Activated CD4-positive, alpha-beta T cell treated with anti-CD3 and anti-CD28 coated beads, Interleukin-2, amount 10 ng/mL, durations not matched to agents 24 days and 14 days (primary cell): ENCODE measurements at regions not wholly inside any gene's neighbourhood (a gene's known extent, or its start where the extent isn't known, plus 50 kb on each side); places are given as distances from the start of the nearest gene placed in this dataset.

Experiments used
- DNase-seq: peaks from one replicate; pipeline ENCODE4 v3.0.0; 2022
- H3K27ac Mint-ChIP-seq: one replicate; pipeline ENCODE4 v1.8.0; 2022; ENCODE audit warnings: mild to moderate bottlenecking, mixed read lengths
- H3K27me3 Mint-ChIP-seq: one replicate; pipeline ENCODE4 v1.8.0; 2022; ENCODE audit warnings: mixed read lengths
- H3K36me3 Mint-ChIP-seq: one replicate; pipeline ENCODE4 v1.8.0; 2022; ENCODE audit warnings: low read depth, mild to moderate bottlenecking, mixed read lengths
- H3K4me1 Mint-ChIP-seq: one replicate; pipeline ENCODE4 v1.8.0; 2021; ENCODE audit warnings: mixed read lengths
- H3K4me3 Mint-ChIP-seq: one replicate; pipeline ENCODE4 v1.8.0; 2022; ENCODE audit warnings: mild to moderate bottlenecking, moderate library complexity, mixed read lengths
- H3K9me3 Mint-ChIP-seq: one replicate; pipeline ENCODE4 v1.8.0; 2021; ENCODE audit warnings: mixed read lengths
- intact Hi-C: fragments of 100-400 bp; cut with micrococcal nuclease; formaldehyde crosslinking; loops from one replicate; pipeline ENCODE4 v1.15.1; 2023

DNA sequence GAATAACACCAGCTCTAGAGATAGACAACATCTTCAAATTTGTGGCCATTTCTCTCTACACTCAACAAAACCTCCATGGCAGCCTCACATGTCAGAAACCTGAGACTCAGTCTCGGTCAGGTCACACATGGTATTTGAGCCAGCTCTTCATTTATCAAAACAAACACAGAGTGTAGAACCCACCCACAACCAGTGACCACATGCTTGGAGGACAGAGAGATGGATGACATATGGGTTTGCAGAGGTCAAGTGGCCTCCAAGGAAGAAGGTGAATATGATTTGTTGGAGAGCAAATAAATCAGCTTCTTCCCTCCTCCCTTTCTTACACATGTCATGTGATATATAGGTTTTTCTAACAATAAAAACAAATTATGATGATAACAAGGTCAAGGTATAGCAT lies 278.1 kb upstream of the LRTM1 start:
- no peaks in the 10 kb centered on the region for H3K36me3 Mint-ChIP-seq
- intact Hi-C loops, result no loop called here
- no peak for DNase-seq
- no peaks in the 10 kb centered on the region for H3K4me1 Mint-ChIP-seq
- H3K4me3 Mint-ChIP-seq, result no peak overlapping the region
- H3K9me3 Mint-ChIP-seq, result peaks cover 5% of the 10 kb centered on the region
- no peaks in the 10 kb centered on the region for H3K27me3 Mint-ChIP-seq
- H3K27ac Mint-ChIP-seq, result no peak overlapping the region

DNA sequence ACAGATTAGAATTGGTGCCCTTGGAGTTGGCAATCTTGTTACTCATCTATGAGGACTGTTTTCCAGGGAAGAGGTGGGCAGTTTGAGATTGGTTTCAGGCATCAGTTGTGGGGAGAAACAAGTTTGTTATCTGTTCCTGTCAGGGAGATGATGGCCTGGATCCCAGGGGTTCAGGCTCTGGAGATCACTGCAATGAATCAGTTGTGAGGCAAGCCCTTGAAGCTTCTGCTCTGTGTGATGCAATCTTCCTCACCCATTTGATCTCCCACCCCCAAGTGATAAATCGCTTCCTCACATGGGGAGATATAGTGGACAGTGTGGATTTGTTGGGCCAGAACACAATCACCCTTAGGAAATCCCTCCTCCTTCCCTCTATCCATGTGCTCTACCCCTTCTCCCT lies 276.6 kb upstream of the LRTM1 start:
- H3K27ac Mint-ChIP-seq, result no peak overlapping the region
- intact Hi-C loops, result no loop called here
- H3K4me1 Mint-ChIP-seq, result no peaks in the 10 kb centered on the region
- no peaks in the 10 kb centered on the region for H3K27me3 Mint-ChIP-seq
- H3K9me3 Mint-ChIP-seq, result peaks cover under 1% of the 10 kb centered on the region
- H3K36me3 Mint-ChIP-seq, result no peaks in the 10 kb centered on the region
- no peak for DNase-seq
- no peak overlapping the region for H3K4me3 Mint-ChIP-seq

DNA sequence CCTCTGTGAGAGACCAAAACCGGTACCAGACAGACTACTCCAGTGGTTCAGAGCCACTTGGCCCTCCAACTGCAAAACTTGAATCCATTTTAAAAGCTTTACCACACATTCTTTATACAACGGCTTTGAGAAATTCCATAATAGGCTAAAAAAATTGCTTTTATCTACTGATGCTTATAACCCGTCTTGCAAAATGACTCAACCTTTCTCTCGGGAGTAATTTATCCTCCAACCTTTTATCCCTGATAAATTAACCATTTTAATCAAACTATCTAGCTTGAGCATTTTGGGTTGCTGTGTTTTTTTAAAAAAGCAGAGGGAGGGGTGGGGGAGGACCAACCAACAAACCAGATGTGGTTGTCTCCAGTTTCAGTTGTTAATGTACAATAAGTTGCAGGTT lies 275.7 kb upstream of the LRTM1 start:
- Mint-ChIP-seq H3K4me3 (no peak overlapping the region), H3K27me3 (no peaks in the 10 kb centered on the region), H3K9me3 (peaks cover 5% of the 10 kb centered on the region), H3K36me3 (no peaks in the 10 kb centered on the region), H3K27ac (no peak overlapping the region), H3K4me1 (no peaks in the 10 kb centered on the region)
- intact Hi-C loops, result no loop called here
- no peak for DNase-seq

GRCh38 chr3:55203006-55203405 lies 275.1 kb upstream of the LRTM1 start:
- Mint-ChIP-seq H3K4me3 (no peak overlapping the region), H3K36me3 (no peaks in the 10 kb centered on the region), H3K27ac (no peak overlapping the region), H3K4me1 (no peaks in the 10 kb centered on the region), H3K9me3 (peaks cover 5% of the 10 kb centered on the region), H3K27me3 (no peaks in the 10 kb centered on the region)
- no peak for DNase-seq
- intact Hi-C loops, result no loop called here

GRCh38 chr3:55202326-55202725 lies 274.5 kb upstream of the LRTM1 start:
- intact Hi-C loops, result no loop called here
- H3K27me3 Mint-ChIP-seq, result no peaks in the 10 kb centered on the region
- no peak for DNase-seq
- H3K9me3 Mint-ChIP-seq, result peaks cover 5% of the 10 kb centered on the region
- H3K4me3 Mint-ChIP-seq, result no peak overlapping the region
- no peak overlapping the region for H3K27ac Mint-ChIP-seq
- no peaks in the 10 kb centered on the region for H3K36me3 Mint-ChIP-seq
- H3K4me1 Mint-ChIP-seq, result no peaks in the 10 kb centered on the region

- no peaks in the 10 kb centered on the region for H3K36me3 Mint-ChIP-seq
- peaks cover 5% of the 10 kb centered on the region for H3K9me3 Mint-ChIP-seq
- H3K27me3 Mint-ChIP-seq, result no peaks in the 10 kb centered on the region
- intact Hi-C loops, result no loop called here
- H3K4me1 Mint-ChIP-seq, result no peaks in the 10 kb centered on the region
- no peak for DNase-seq
- no peak overlapping the region for H3K4me3 Mint-ChIP-seq
- no peak overlapping the region for H3K27ac Mint-ChIP-seq
Observed at GRCh38 chr3:55201779-55202178, 273.9 kb upstream of the LRTM1 start.

DNA sequence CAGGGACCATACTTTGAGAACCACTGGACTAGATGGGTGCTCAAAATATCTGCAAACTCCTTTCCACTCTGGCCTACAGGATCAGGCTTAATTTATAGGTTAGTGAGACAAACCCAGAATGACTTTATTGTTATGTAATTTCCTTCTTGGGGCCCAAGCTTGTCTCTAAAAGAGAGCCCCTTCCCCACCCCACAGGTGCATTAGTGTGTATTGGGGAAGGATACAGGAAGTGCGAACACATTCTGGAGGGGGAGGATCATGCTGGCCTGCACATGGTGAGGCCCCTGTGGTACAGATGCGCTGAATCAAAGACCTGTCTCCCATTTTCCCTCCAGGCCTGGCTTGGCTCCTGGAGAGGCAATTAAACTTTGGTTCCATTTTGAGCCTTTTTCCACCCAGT lies 273.0 kb upstream of the LRTM1 start:
- intact Hi-C loops, result no loop called here
- H3K4me3 Mint-ChIP-seq, result no peak overlapping the region
- no peaks in the 10 kb centered on the region for H3K27me3 Mint-ChIP-seq
- no peaks in the 10 kb centered on the region for H3K4me1 Mint-ChIP-seq
- H3K27ac Mint-ChIP-seq, result no peak overlapping the region
- no peak for DNase-seq
- peaks cover 5% of the 10 kb centered on the region for H3K9me3 Mint-ChIP-seq
- no peaks in the 10 kb centered on the region for H3K36me3 Mint-ChIP-seq

- DNase-seq, result no peak
- no peaks in the 10 kb centered on the region for H3K36me3 Mint-ChIP-seq
- H3K4me3 Mint-ChIP-seq, result no peak overlapping the region
- no peak overlapping the region for H3K27ac Mint-ChIP-seq
- intact Hi-C loops, result no loop called here
- H3K9me3 Mint-ChIP-seq, result peaks cover 5% of the 10 kb centered on the region
- no peaks in the 10 kb centered on the region for H3K4me1 Mint-ChIP-seq
- H3K27me3 Mint-ChIP-seq, result no peaks in the 10 kb centered on the region
Observed at GRCh38 chr3:55198554-55198953, 270.7 kb upstream of the LRTM1 start.

- Mint-ChIP-seq H3K27me3 (no peaks in the 10 kb centered on the region), H3K4me3 (no peak overlapping the region), H3K4me1 (no peaks in the 10 kb centered on the region), H3K27ac (no peak overlapping the region), H3K9me3 (peaks cover 5% of the 10 kb centered on the region), H3K36me3 (no peaks in the 10 kb centered on the region)
- no peak for DNase-seq
- intact Hi-C loops, result no loop called here
Observed at GRCh38 chr3:55197021-55197420, 269.2 kb upstream of the LRTM1 start.

- no peaks in the 10 kb centered on the region for H3K27me3 Mint-ChIP-seq
- peaks cover 5% of the 10 kb centered on the region for H3K9me3 Mint-ChIP-seq
- no peak overlapping the region for H3K4me3 Mint-ChIP-seq
- no peaks in the 10 kb centered on the region for H3K4me1 Mint-ChIP-seq
- H3K27ac Mint-ChIP-seq, result no peak overlapping the region
- intact Hi-C loops, result no loop called here
- no peak for DNase-seq
- H3K36me3 Mint-ChIP-seq, result no peaks in the 10 kb centered on the region
Observed at GRCh38 chr3:55196495-55196894, 268.6 kb upstream of the LRTM1 start.

DNA sequence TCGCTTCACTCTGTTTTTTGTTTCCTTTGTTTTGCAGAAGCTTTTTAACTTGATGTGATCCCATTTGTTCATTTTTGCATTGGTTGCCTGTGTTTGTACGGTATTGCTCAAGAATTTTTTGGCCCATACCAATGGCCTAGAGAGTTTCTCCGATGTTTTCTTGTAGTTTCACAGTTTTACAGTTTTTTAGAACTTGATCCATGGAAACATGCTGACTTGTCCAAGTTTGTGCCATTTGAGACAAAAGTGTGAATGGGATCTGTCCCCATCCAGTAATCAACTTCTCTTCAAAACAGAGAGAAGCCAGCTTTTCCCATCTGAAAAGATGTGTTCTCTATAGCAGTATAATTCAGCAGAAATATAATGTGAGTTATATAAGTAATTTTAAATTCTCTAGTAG lies 266.5 kb upstream of the LRTM1 start:
- Mint-ChIP-seq H3K27me3 (no peaks in the 10 kb centered on the region), H3K4me1 (no peaks in the 10 kb centered on the region), H3K4me3 (no peak overlapping the region), H3K9me3 (peaks cover 4% of the 10 kb centered on the region), H3K27ac (no peak overlapping the region), H3K36me3 (no peaks in the 10 kb centered on the region)
- no peak for DNase-seq
- intact Hi-C loops, result no loop called here

DNA sequence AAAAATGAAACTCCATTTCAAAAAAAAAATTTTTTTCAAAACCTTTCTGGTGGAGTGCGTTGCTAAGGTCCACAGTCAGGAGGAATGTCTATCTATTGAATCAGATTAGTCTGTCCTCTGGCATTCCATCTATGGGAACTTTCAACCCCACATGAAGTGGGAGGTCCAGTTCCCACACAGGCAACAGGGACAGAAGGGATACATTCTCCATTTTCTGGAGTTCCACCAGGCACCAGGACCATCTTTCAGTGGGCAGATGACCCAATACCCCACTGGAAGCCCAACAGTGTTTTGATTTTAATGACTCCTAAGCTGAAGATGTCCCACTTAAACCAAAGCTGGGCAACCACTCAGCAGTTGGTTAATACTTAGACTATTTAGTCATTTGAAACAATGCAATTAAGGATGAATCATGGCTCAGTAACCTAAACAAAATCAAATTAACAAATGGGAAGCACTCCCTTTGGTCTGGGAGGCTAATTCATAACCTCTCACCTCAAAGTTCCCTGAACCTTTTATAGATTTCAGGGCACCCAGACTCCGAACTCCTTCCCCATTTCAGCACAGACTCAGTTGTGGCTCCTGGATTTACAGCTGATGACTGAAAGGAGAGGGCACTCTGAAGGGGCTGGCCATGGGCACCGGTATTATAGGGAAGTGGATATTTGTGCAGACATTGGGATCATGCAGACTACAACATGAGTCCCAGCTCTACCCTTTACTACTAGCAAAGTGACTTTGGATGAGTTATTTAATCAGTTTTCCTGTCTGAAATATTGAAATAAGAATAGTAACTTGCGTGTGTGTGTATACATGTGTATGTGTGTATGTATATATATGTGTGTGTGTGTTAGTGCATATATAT lies 264.3 kb upstream of the LRTM1 start:
- H3K4me3 Mint-ChIP-seq, result no peak overlapping the region

GRCh38 chr3:55190331-55190730 lies 262.5 kb upstream of the LRTM1 start:
- H3K27me3 Mint-ChIP-seq, result no peaks in the 10 kb centered on the region
- DNase-seq, result no peak
- intact Hi-C loops, result no loop called here

More for the DNA sequence above, 264.3 kb upstream of the LRTM1 start:
- Mint-ChIP-seq H3K27ac (no peak overlapping the region), H3K9me3 (no peaks in the 10 kb centered on the region), H3K27me3 (no peaks in the 10 kb centered on the region), H3K36me3 (no peaks in the 10 kb centered on the region), H3K4me1 (no peaks in the 10 kb centered on the region)
- intact Hi-C loops, result no loop called here
- DNase-seq, result no peak

DNA sequence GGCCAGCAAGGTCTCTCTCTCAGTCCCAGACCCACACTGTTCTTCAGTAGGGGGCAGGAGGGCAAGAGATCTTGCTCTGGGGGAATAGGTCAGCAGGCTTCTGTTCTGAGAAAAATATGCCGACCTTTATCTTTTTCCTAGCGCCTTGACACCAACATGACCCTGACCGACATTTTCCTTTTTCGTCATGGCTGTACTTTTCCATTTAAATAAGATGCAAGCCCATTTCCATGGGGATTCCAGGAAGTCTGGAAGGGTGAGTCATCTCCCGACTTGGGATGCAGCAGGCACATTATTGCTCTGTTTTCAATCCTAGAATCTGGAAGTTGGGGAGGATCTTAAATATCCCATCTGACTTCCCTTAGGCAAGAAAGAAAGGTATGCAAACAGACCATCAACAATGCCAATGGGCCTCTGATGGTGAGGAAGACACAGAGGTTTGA lies 261.5 kb upstream of the LRTM1 start:
- intact Hi-C loops, result loop anchor here (10.0 kb wide), 1 partner anchor 335 kb away; no protein-coding TSS in a partner anchor
- H3K27ac Mint-ChIP-seq, result no peak overlapping the region
- no peaks in the 10 kb centered on the region for H3K4me1 Mint-ChIP-seq
- no peak overlapping the region for H3K4me3 Mint-ChIP-seq
- DNase-seq, result no peak
- H3K27me3 Mint-ChIP-seq, result no peaks in the 10 kb centered on the region
- no peaks in the 10 kb centered on the region for H3K9me3 Mint-ChIP-seq
- H3K36me3 Mint-ChIP-seq, result no peaks in the 10 kb centered on the region

More at GRCh38 chr3:55190331-55190730, 262.5 kb upstream of the LRTM1 start:
- Mint-ChIP-seq H3K4me1 (no peaks in the 10 kb centered on the region), H3K36me3 (no peaks in the 10 kb centered on the region), H3K4me3 (no peak overlapping the region), H3K27ac (no peak overlapping the region), H3K9me3 (no peaks in the 10 kb centered on the region)

GRCh38 chr3:55185380-55185779 lies 257.5 kb upstream of the LRTM1 start:
- no peaks in the 10 kb centered on the region for H3K9me3 Mint-ChIP-seq
- intact Hi-C loops, result loop anchor here (10.0 kb wide), 1 partner anchor 331 kb away; no protein-coding TSS in a partner anchor
- H3K27ac Mint-ChIP-seq, result no peak overlapping the region
- no peak for DNase-seq
- no peak overlapping the region for H3K4me3 Mint-ChIP-seq
- no peaks in the 10 kb centered on the region for H3K36me3 Mint-ChIP-seq
- no peaks in the 10 kb centered on the region for H3K4me1 Mint-ChIP-seq
- no peaks in the 10 kb centered on the region for H3K27me3 Mint-ChIP-seq
